ENCODE measurements at regions not wholly inside any gene's neighbourhood (a gene's known extent, or its start where the extent isn't known, plus 50 kb on each side); places are given as distances from the start of the nearest gene placed in this dataset.

- no peak for DNase-seq (ENCODE audit: low read depth)
Measured at GRCh38 chr4:3831529-3832150, 65.5 kb downstream of the ADRA2C start.

GRCh38 chr4:3832536-3833220, 66.5 kb downstream of the ADRA2C start:
- no peak for DNase-seq (ENCODE audit: low read depth)

GRCh38 chr4:3833326-3833989, 67.3 kb downstream of the ADRA2C start:
- DNase-seq (ENCODE audit: low read depth): no peak

GRCh38 chr4:3834186-3834662, 68.0 kb downstream of the ADRA2C start:
- no peak for DNase-seq (ENCODE audit: low read depth)

GRCh38 chr4:3834663-3835521, 68.7 kb downstream of the ADRA2C start:
- DNase-seq (ENCODE audit: low read depth): no peak

- DNase-seq (ENCODE audit: low read depth): no peak
Measured at GRCh38 chr4:3835527-3836405, 69.6 kb downstream of the ADRA2C start.

GRCh38 chr4:3836406-3836755, 70.2 kb downstream of the ADRA2C start:
- DNase-seq (ENCODE audit: low read depth): no peak

- no peak for DNase-seq (ENCODE audit: low read depth)
Measured at GRCh38 chr4:3836756-3837601, 70.8 kb downstream of the ADRA2C start.

- no peak for DNase-seq (ENCODE audit: low read depth)
Measured at GRCh38 chr4:3838437-3839380, 72.5 kb downstream of the ADRA2C start.

GRCh38 chr4:3845094-3845743, 79.0 kb downstream of the ADRA2C start:
- no peak for DNase-seq (ENCODE audit: low read depth)

- DNase-seq (ENCODE audit: low read depth): no peak
Measured at GRCh38 chr4:3845744-3846429, 79.7 kb downstream of the ADRA2C start.

- DNase-seq (ENCODE audit: low read depth): no peak
Measured at GRCh38 chr4:3847211-3847940, 81.2 kb downstream of the ADRA2C start.

GRCh38 chr4:3848323-3848722, 82.1 kb downstream of the ADRA2C start:
- DNase-seq (ENCODE audit: low read depth): no peak

GRCh38 chr4:3849140-3849539, 83.0 kb downstream of the ADRA2C start:
- DNase-seq (ENCODE audit: low read depth): no peak

- no peak for DNase-seq (ENCODE audit: low read depth)
Measured at GRCh38 chr4:3850128-3850527, 83.9 kb downstream of the ADRA2C start.

GRCh38 chr4:3851211-3851610, 85.0 kb downstream of the ADRA2C start:
- no peak for DNase-seq (ENCODE audit: low read depth)

- DNase-seq (ENCODE audit: low read depth): no peak
Measured at GRCh38 chr4:3851881-3852280, 85.7 kb downstream of the ADRA2C start.
